ENCODE measurements at regions not wholly inside any gene's neighbourhood (a gene's known extent, or its start where the extent isn't known, plus 50 kb on each side); places are given as distances from the start of the nearest gene placed in this dataset.

- no peak for TF ChIP-seq POLR2A (IDR thresholded peaks at IDR 0.05; ENCODE audit: low read depth)
- TF ChIP-seq CTCF (IDR thresholded peaks at IDR 0.05), result no peak
Measured at GRCh38 chr5:82346399-82347165, 68.4 kb upstream of the RPS23 start.
